ENCODE measurements at regions not wholly inside any gene's neighbourhood (a gene's known extent, or its start where the extent isn't known, plus 50 kb on each side); places are given as distances from the start of the nearest gene placed in this dataset.

GRCh38 chr14:94938016-94938415 lies 168.1 kb upstream of the GSC start:
- TF ChIP-seq CTCF (IDR thresholded peaks at IDR 0.05): no peak
- no peak for ATAC-seq (ENCODE audit: low FRiP score)

GRCh38 chr14:94936901-94937685 lies 167.2 kb upstream of the GSC start:
- ATAC-seq (ENCODE audit: low FRiP score) (peak; percentile 33), DNase-seq (ENCODE audit: low spot score) (no peak)
- no peak for TF ChIP-seq CTCF (IDR thresholded peaks at IDR 0.05)

More at GRCh38 chr14:94938016-94938415, 168.1 kb upstream of the GSC start:
- DNase-seq (ENCODE audit: low spot score): no peak

GRCh38 chr14:94936401-94936892 lies 166.5 kb upstream of the GSC start:
- ATAC-seq (ENCODE audit: low FRiP score) (peak; percentile 72), DNase-seq (ENCODE audit: low spot score) (peak; percentile 63)
- TF ChIP-seq CTCF (IDR thresholded peaks at IDR 0.05): no peak

GRCh38 chr14:94935706-94936300 lies 165.9 kb upstream of the GSC start:
- DNase-seq (ENCODE audit: low spot score) (no peak), ATAC-seq (ENCODE audit: low FRiP score) (no peak)
- no peak for TF ChIP-seq CTCF (IDR thresholded peaks at IDR 0.05)

- no peak for TF ChIP-seq CTCF (IDR thresholded peaks at IDR 0.05)
- ATAC-seq (ENCODE audit: low FRiP score): no peak
Observed at GRCh38 chr14:94934276-94934810, 164.4 kb upstream of the GSC start.

GRCh38 chr14:94933486-94933885 lies 163.6 kb upstream of the GSC start:
- ATAC-seq (ENCODE audit: low FRiP score): no peak
- DNase-seq (ENCODE audit: low spot score): no peak
- TF ChIP-seq CTCF (IDR thresholded peaks at IDR 0.05): no peak

More at GRCh38 chr14:94934276-94934810, 164.4 kb upstream of the GSC start:
- DNase-seq (ENCODE audit: low spot score): no peak
